NCI-H2081 (cell line): ENCODE measurements at regions not wholly inside any gene's neighbourhood (a gene's known extent, or its start where the extent isn't known, plus 50 kb on each side); places are given as distances from the start of the nearest gene placed in this dataset.
"Not testable (repeated sequence)": the region's sequence is repeated elsewhere in the genome, so short reads cannot be mapped to it uniquely, and the experiment has no call there.

Source experiments
- DNase-seq, 2 experiments: peaks; one replicate each; lab custom pipeline; 2025; lab: John Stamatoyannopoulos, UW

DNA sequence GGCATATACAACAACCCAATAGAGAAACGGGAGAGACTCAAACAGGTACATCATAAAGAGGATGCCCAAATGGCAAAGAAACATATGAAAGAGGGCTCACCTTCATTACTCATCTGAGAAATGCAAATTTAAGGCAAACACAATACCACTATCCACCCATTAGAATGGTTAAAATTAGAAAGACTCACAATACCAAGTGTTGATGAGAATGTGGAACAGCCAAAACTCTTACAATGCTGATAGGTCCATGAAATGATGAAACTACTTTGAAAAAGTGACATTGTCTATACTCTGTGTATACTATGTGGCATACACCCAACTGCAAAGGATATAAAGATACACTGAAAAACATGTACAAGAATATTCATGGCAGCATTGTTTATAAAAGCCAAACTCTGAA lies 96.2 kb upstream of the TSHZ3 start:
- DNase-seq = no peak

DNA sequence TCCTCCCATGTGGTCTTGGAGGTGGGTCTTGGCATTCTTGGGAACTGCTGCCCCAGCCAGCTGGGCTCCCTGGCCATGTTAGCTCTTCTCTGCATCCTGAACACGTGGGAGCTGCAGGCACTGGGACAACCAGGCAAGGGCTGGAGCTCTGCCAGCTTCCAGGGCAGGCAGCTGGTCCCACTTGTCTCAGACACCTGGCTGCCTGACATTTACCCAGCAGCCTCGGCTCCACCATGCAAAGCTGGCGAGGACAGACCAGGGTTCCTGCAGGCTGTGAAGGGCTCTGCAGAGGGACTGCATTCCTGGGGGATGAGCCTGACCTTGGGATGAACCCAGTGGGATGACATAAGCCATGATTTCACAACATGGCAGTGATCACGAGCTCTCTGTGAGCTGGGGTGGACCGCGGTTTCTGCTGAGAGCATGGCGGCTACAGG lies 99.0 kb upstream of the TSHZ3 start:
- no peak for DNase-seq

DNA sequence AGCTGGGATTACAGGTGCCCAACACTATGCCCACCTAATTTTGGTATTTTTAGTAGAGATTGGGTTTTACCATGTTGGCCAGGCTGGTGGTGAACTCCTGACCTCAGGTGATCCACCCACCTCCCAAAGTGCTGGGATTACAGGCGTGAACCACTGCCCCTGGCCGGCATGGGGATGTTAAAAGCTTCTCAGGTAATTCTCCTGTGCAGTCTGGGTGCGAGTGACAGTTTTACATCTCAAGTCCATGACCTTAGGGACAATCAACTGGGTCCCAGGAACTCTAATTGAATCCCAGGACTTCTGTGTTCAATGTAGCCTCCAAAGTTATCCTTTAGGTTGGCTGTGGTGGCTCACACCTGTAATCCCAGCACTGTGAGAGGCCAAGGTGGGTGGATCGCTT lies 100.1 kb upstream of the TSHZ3 start:
- no peak for DNase-seq

DNA sequence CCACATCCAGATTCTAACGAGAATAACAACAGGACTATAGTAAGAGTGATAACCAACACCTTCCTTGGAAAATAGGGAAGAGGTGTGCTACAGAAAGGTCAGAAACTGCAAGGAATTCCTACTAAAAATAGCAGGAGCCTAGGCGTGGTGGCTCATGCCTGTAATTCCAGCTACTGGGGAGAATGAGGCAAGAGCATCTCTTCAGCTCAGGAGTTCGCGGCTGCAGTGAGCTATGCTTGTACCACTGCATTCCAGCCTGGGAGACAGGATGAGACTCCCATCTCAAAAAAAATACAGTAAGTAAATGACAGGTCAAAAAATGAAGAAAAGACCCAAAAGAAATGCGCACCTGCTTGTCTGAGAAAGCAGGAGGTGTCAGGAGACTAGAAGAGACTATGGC lies 101.5 kb upstream of the TSHZ3 start:
- no peak for DNase-seq

DNA sequence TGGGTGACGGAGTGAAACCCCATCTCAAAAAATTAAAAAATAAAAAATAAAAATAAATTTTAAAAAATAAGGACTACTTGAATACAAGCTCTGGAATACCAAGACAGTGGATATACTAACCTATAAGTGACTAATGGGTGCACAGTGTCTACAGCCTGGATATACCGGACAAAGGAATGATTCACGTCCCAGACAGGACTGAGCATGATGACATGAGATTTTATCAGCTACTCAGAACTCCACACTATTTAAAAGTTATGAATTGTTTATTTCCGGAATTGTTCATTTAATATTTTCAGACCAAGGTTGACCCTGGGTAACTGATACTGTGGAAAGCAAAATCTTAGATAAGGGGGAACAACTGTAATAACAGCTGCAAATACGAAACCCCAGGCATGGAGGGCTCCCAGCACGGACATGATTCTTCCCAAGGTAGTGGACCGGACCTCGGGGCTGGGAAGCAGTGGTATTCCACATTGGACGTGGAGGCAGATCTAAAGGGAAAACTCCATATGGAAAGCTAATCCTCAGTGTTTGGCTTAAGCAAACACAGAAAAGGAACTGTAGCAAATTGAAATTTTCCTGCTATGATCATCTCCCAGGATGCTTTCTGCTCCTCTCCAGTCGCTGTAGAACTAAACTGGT lies 102.6 kb upstream of the TSHZ3 start:
- DNase-seq = no peak

DNA sequence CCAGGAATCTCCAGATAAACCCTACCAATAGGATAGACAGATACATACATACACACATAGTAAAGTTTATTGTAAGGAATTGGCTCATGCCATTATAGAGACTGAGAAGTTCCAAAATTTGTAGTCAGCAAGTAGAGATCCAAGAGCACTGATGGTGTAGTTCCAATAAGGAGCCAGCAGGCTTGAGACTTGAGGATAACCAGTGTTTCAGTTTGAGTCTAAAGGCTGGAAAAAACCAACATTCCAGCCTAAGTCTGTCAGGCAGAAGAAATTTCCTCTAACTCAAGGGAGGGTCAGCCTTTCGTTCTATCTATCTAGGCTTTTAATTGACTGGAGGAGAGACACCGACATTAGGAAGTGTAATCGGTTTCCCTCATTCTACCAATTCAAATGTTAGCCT lies 110.2 kb upstream of the TSHZ3 start:
- DNase-seq = no peak

DNA sequence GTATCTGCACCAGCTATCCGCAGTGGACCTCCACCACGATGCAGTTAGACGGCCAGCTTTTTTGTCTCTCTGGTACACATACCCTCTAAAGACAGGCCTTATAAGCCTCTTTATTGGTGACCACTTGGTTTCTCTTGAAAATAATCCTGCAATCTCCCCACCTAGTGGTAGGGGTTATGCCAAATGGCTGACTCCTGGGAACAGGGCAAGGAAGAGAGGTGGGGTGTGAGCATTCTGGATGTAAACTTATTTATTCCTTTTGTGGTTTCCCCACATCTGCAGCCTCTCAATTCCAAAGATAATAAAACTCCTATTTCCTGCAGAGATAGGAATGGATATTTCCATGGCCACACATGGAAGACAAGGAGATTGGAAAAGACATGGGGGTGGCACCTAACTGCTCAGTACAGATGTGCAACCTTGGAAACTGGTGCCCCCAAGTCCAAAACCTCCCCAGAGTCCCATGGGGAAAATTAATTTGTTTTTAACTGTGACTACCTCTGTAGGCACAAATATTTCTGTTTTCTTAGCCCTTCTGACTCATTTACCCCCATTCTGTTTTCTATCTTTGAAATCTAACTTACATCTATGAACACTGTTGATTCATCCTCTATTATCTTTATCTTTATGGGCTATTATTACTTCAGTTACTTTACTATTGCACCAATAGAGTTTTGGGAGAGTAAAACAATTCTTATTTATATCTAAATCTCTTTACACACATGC lies 112.7 kb upstream of the TSHZ3 start:
- DNase-seq = no peak

DNA sequence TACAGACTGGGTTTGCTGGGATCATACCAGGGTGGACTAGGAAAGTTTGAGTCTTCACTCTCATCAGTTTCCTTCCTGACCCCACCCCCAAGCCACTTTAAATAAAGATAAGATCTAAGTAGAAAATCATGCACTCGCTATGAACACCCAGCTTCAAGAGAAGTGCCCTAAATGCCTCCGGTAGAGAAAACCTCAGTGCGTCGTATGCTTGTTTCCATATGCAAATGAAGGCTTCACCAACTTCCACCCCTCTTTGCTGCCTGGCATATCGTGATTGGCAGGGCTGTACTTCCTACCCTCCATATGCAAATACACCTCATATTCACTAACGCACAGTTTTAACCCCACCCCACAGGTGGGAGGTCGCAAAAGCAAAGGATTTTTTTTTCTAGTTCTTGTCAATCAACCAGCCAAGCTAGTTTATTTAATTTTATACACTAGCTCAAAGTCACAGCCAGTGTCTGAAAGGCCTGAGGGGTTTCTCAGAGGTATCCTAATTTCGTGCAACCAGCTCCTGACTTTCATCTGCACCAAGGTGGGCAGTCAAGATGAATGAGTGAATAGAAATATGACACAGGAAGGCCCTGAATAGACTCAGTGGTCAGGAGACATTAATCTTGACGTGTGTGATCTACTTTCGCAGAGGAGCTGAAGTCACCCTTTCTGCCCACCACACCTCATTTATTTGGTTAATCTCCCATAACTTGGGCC lies 121.1 kb upstream of the TSHZ3 start:
- DNase-seq = no peak

DNA sequence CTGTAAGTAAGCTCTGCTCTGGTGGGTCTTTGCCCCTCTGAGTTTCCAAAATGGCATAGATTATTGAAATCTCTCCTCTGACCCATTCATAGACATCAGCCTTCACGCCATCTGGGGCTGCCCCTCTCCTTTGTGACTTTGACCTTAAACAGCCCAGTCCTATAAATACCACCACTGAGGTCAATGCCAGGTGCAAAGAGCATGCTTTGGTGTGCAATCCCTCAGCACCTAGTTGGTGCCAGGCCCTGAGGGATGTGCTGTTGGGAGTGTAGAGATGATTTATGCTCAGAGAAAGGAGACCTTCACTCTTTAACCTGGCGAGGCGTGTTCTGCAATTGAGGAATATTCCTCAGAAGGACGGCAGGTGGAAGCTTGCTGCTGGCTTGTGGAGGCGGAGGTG lies 121.7 kb upstream of the TSHZ3 start:
- no peak for DNase-seq

DNA sequence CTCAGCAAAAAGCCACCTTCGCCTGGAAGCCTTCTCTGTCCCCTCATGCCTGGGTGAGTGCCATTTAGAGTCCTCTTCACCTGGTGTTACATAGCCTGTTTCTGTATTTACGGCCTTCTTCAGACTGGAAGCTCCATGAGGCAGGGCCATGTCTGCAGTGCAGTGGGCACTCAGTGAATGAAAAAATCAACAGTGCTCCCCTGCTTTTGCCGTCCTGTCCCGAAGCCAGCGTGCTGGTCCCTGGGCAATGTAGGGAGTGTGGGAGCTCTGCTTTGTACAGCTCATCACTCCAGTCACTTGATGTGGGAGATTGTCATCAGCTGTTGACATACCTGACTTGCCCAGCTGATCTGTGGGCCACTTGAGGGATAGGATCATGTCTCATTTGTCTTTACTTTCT lies 129.0 kb upstream of the TSHZ3 start:
- no peak for DNase-seq

DNA sequence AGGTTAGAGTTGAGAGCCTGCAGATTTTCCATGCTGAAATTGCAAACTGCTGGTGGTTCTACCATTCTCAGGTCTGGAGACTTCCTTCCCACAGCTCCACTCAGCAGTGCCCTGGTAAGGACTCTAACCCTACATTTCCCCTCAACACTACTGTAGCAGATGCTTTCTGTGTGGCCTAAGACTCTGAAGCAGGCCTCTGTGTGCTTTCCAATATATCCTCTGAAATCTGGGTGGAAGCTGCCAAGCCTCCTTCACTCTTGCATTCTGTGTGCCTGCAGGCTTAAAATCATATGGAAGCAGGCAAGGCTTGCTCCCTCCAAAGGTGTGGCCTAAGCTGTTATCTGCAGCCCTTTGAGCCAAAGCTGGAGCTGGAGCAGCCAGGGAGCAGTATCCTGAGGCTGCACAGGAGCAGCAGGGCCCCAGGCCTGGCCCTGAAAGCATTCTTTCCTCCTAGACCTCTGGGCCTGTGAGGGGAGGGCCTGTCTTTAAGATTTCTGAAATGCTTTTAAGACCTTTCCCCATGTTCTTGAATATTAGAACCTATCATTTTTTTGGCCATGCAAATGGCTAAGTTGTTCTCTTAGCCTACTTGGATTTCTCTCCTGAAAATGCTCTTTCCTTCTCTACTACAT lies 134.1 kb upstream of the TSHZ3 start:
- DNase-seq = no peak

DNA sequence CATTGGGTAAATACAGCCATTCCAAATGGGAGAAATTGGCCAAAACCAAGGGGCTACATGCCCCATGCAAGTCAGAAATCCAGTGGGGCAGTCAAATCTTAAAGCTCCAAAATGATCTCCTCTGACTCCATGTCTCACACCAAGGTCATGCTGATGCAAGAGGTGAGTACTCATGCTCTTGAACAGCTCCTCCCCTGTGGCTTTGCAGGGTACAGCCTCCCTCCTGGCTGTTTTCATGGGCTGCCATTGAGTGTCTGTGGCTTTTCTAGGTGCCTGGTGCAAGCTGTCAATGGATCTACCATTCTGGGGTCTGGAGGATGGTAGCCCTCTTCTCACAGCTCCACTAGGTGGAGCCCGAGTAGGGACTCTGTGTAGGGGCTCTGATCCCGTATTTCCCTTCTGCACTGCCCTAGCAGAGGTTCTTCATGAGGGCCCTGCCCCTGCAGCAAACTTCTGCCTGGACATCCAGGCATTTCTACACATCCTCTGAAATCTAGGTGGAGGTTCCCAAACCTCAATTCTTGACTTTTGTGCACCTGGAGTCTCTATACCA lies 135.7 kb upstream of the TSHZ3 start:
- DNase-seq = not testable (repeated sequence)

DNA sequence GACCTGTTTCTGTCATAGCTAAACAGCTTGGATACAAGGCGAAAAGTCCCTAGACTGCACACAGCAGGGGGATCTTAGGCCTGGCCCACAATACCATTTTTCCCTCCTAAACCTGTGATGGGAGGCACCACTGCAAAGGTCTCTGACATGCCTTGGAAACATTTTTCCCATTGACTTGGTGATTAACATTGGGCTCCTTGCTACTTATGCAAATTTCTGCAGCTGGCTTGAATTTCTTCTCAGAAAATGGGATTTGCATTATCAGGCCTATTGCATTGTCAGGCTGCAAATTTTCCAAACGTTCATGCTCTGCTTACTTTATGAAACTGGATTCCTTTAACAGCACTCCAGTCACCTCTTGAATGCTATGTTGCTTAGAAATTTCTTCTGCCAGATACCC lies 136.2 kb upstream of the TSHZ3 start:
- DNase-seq = no peak

DNA sequence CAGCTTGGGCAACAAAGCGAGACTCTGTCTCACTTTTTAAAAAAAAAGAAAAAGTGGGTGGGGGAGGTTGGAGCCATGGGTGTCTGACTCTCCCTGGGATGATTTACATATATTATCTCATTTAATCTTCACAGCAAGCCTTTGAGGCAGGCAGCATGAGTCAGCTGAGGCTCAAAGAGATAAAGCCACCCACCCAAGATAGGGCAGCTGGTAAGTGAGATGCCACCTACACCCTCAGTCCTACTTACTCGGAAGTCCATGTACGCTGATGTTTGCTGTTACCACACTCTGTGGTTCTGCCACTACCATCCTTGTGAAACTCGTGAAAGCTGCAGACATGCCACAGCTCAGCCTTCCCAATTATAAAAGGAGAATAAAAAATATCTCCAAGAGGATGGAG lies 142.0 kb upstream of the TSHZ3 start:
- no peak for DNase-seq

DNA sequence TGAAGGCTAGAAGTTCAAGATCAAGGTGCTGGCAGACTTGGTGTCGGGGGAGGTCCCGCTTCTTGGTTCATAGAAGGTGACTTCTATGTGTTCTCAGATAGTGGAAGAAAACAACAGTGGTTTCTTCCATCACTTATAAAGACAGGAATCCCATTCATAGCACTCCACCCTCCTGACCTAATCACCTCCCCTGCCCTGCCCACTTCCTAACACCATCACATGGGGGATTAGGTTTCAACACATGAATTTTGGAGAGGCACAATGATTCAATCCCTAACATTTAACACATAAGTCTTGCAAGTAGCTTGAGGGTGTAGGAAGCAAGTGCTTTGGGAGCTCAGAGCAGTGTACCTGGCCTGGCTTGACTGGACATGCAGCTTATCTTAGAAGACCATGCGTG lies 142.8 kb upstream of the TSHZ3 start:
- no peak for DNase-seq

DNA sequence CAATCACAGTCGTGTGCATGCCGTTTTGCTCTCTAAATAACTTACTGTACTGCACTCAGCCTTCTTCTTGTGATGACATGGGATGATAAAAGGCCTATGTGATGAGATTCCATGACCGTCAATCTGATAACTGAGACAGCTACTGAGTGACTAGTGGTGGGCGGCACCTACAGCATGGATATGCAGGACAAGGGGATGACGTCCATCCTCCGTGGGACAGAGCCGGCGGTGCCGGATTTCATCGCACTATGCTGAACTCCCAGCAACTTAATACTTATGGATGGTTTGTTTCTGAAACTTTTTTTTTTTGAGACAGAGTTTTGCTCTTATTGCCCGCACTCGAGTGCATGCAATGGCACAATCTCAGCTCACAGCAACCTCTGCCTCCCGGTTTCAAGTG lies 146.8 kb upstream of the TSHZ3 start:
- DNase-seq = no peak

DNA sequence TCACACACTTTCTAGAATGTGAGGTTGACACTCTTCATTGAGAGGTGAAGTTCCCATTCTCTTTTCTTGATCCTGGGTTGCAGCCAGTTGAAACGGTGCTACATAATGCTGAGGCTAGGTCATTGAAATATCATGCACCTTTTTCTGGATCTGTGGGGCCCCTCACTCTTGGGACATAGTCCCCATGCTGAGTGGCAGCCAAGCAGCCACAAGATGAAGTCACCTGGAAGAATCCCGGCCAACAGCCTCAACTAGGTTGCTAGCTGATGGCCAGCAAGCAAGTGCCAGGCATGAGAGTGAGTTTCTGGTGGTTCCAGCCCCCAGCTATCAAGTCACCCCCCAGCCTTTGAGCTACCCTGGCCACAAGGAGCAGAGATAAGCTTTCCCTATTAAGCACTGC lies 148.5 kb upstream of the TSHZ3 start:
- DNase-seq = no peak

DNA sequence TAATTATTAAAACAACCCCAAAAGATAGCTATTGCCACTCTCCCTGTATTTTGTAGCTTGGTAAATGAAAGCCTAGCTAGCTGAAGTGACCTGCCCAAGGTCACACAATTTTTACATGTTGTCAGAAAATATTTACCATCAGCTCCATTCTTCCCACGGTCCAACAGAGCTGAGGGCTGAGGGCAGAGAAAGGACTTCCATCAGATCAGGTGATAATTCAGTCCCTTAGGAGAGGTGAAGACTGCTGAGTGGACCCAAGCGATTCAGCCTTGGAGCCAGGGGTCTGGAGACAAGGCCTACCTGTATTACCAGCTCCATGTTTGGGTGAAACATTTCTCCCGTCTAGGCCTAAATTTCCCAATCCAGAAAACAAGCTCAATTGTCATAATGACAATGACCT lies 149.5 kb upstream of the TSHZ3 start:
- DNase-seq = no peak

DNA sequence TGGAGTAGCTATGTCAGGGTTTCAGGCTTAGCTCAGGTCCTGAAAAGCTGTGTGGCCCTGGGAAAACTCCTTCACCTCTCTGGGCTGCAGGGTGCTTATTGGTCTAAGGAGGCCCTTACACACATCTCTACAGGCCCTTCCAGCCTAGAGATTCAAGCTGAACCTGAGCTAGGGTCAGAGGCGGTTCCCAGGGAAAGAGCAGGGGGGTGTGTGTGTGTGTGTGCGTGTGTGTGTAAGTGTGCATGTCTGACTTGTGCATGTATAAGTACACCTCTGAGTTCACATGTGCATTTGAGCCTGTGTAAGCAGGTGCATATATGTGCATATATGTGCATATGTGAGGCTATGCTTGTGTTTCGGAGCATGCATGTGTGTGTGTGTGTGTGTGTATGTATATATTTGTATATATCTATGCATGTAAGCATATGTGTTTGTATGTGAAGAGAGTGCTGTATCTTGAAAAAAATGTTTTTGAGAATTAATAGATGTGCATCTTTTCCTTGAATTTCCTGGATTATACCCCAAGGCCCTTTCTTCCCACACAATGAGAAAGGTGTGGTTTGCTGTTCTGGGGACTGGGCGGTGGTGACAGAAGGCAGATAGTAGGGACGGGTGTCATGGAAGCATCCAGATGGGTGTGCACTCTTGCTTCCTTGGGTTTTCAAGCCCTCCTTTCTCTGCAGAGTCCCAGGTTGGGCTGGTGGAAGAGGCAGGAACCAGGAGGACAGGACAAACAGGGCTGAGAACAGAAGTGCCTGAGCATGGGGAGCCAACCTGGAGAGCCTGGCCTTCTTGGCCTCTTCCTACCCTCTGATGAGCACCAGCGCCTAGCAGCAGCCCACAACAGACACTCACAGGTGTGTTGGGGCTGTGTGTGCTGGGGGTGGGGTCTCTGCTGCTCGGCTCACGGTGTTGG lies 150.3 kb upstream of the TSHZ3 start:
- no peak for DNase-seq

DNA sequence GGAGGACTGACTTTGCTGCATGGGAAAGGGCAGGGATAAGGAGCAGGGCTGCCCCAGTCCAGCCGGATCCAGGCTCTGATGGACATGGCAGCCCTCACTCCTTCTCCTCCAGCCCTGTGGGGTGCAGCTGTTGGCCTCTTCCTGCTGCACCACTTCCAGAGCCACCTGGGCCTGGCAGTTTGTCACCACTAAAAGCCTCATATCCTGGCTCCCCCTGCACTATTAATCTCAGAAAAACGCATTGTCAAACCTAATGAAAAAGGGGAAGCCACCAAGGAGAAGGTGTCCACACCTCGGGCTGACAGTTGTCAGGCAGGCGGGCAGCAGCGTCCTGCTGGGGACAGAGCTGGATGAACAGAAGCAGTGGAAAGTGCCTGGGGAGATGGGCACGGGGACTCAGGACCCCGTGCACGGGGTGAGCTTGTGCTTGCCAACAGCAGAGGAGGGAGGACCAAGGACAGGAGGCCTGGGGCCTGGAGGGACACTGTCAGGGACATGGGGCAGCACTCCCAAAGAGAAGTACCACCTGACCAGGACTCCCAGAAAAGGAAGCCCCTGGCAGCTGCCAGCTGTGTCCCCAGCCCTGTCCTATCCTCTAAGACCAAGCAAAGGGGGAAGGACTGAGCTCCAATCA lies 151.1 kb upstream of the TSHZ3 start:
- no peak for DNase-seq

DNA sequence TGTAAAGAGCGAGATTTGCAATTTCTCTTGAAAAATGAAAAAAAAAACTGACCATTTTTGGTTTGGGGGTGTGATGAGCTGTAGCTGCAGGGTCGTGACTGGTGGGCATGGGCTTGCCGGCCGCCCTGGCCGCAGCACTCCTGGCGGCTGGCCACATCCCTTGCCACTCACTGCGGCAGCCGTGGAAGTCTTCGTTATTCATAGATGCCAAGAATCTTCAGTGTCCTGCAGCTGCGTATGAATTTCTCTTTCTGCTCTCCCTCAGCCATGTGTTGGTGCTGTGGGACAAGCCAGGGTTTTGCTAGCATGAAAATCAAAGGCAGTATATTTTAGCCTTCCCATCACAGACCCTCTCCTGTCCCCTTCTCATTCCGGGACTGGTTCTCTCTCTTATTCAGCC lies 151.7 kb upstream of the TSHZ3 start:
- DNase-seq = no peak
